HG03378 (cell line): ENCODE measurements at regions not wholly inside any gene's neighbourhood (a gene's known extent, or its start where the extent isn't known, plus 50 kb on each side); places are given as distances from the start of the nearest gene placed in this dataset.

Experiments
- ATAC-seq: cut with Tn5 transposase; IDR thresholded peaks from one replicate; pipeline ENCODE4 v1.9.1; 2021; ENCODE audit warnings: mild to moderate bottlenecking, moderate library complexity; ENCODE audit not compliant: unreplicated experiment

DNA sequence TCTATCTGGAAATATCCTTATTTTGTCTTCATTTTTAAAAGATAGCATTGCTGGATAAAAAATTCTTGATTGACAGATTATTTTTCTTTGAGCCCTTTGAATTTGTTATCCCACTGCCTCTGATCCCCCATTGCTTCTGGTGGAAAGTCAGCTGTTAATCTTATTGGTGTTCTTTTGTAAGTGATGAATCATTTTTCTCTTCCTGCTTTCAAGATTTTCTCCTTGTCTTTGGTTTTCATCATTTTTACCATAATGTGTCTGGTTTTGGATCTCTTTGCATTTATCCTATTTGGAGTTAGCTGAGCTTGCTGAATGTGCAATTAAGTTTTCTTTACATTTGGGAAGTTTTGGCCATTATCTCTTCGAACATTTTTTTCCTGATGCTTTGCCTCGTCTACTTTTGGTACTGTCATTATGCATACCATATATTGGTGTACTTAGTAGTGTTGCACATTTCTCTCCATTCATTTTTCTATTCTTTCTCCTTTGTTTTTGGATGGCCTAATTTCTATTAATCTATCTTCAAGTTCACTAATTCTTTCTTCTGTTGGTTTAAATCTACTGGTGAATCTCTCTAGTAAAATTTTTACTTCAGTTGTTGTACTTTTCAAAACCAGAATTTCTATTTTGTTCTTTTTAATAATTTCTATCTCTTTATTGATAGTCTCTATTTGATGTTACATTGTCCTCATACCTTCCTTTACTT lies 440.0 kb upstream of the PROK2 start:
- no peak for ATAC-seq

DNA sequence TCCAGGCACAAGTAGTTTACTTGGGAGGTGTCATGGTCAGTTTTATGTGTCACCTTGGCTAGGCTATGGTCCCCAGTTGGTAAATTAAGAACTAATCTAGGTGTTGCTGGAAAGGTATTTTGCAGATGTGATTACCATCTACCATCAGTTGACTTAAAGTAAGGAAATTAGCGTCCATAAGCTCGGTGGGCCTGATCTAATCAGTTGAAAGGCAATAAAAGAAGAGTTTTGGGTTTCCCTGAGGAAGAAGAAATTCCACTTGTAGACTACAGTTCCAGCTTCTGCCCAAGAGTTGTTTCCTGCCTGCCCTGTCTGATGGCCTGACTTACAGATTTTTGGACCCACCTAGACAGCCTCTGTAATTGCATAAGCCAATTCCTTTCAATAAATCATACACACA lies 438.7 kb upstream of the PROK2 start:
- ATAC-seq, result no peak

GRCh38 chr3:72223116-72223515 lies 438.2 kb upstream of the PROK2 start:
- ATAC-seq, result no peak

- ATAC-seq, result no peak
Observed at GRCh38 chr3:72222410-72222809, 437.5 kb upstream of the PROK2 start.

DNA sequence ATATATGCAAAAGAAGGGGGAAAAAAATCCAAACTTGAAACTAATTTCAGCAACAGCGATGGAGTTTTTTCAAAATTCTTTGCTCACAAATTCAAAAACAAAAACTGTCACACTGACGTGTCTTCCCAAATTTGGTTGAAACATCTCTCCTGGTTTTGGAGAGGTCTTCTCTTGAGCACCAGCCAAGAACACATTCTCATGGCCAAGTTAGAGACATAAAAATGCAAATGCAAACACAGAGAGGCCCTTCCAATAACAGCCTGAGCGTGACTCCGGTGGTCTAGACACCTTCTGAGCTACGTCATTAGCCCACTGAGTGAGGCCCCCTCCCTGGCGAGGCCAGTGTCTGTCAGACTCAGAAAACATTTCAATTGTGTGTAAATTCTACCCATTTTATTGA lies 436.0 kb upstream of the PROK2 start:
- no peak for ATAC-seq

GRCh38 chr3:72219752-72220151 lies 434.8 kb upstream of the PROK2 start:
- no peak for ATAC-seq

DNA sequence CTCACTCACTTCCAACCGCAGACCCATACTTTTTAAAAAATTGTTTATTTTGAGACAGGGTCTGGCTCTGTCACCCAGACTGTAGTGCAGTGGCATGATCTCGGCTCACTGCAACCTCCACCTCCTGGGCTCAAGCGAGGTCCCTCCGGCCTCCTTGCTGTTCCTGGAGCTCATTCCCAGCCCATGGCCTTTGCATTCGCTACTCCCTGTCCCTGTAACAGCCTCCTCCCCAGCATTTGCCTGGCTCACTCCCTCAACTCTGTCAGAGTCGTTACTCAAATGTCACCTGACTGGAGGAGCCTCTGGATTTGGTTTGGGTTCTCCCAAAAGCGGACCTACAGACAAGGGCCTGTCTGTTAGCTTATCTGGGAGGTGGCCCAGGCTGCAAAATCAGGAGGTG lies 432.6 kb upstream of the PROK2 start:
- no peak for ATAC-seq

GRCh38 chr3:72214066-72214951 lies 429.4 kb upstream of the PROK2 start:
- no peak for ATAC-seq

DNA sequence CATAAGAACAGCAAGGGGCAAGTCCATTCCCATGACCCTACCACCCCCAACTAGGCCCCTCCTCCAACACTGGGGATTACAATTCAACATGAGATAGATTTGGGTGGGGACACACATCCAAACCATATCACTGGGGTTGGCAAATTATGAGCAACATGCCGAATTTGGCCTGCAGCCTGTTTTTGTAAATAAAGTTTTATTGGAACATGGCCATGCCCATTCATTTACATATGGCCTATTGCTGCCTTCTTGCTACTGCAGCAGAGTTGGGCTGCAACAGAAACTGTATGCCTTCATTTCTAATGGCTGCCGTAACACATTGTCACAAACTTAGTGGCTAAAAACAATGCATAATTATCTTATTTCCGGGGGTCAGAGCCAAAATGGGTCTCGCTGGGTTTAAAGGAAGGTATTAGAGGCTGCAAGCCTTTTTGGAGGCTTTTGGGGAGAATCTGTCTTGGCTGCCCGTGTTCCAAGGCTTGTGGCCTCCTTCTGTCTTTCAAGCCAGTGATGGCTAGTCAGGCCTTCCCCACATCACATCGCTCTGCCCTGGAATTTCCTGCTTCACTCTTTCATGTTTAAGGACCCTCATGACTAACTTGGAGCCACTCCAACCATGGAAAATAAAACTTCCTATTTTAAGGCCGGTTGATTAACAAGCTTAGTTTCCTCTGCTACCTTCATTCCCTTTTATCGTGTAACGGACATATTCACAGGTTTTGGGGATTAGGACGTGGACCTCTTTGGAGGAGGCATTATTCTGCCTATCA lies 428.5 kb upstream of the PROK2 start:
- no peak for ATAC-seq

- no peak for ATAC-seq
Observed at GRCh38 chr3:72212396-72212795, 427.4 kb upstream of the PROK2 start.

- no peak for ATAC-seq
Observed at GRCh38 chr3:72210261-72210660, 425.3 kb upstream of the PROK2 start.

DNA sequence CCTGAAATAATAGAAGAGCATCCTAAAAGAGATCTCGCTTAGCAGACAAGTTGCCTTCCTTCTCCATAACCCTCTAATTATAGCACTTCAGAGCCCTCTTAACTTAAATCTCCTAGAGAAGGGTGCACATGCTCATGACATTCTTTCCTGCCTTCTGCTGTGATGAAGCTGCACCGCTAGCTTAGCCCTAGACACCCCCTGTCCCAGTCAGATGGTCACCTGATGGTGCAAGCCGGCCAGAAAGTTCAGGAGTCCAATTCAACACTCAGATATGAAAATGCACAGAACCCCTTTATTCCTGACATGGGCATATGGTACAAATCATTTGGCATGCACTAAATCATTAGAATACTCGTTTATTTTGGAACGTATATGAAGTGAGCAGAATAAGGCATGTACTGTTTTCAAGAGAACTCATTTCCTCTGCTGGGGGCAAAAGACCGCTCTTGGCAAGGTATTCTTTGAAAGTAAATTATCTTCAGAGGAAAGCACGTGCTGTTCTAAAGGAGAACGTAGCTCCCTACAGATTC lies 420.4 kb upstream of the PROK2 start:
- no peak for ATAC-seq

- ATAC-seq, result no peak
Observed at GRCh38 chr3:72204452-72204851, 419.5 kb upstream of the PROK2 start.

- no peak for ATAC-seq
Observed at GRCh38 chr3:72203613-72204349, 418.8 kb upstream of the PROK2 start.

GRCh38 chr3:72203105-72203504 lies 418.2 kb upstream of the PROK2 start:
- no peak for ATAC-seq

DNA sequence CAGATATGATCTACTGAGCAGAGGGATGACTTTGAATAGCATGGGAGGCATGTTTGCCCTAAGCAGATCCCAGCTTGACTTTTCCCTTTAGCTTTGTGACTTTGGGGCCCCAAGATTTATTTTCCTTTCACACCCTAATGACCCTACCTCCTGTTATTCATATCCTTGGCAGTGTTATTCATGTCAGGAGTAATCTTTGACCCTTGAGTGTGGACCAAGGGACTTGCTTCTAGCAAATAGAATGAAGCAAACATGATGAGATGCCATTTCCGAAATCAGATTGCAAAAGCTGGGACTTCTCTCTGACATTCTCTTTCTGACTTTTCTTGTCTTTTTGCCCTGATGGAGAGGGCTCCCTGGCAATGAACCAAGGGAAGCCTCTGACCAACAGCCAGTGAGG lies 415.4 kb upstream of the PROK2 start:
- no peak for ATAC-seq

GRCh38 chr3:72199530-72199929 lies 414.6 kb upstream of the PROK2 start:
- no peak for ATAC-seq

DNA sequence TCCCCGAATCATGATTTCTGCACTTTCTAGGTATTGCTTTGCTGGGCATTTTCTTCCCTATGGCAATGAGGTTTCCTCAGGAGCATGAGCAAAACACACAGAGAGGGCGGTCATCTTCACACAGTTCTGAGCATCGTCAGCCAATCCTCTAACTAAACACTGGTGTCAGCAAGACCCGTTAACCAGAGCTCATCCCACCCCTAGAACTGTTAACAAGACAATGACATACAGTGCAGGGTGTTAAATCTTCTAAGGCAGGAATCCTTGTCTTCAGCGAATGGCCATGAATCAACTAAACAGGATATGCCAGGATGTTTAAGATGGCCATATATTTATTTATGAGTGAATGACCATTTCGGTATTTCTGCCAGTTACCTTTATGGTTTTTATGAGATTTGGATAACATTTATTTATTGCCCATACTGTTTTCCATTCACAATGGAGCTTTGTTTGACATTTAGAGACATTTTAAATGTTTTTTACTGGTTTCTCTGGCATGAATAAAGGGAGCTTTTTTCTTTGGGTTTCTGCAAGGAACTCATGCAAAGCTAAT lies 411.5 kb upstream of the PROK2 start:
- no peak for ATAC-seq

- ATAC-seq, result no peak
Observed at GRCh38 chr3:72195895-72196294, 410.9 kb upstream of the PROK2 start.

- no peak for ATAC-seq
Observed at GRCh38 chr3:72194458-72194857, 409.5 kb upstream of the PROK2 start.
